NCI-H524 (cell line): ENCODE measurements at regions not wholly inside any gene's neighbourhood (a gene's known extent, or its start where the extent isn't known, plus 50 kb on each side); places are given as distances from the start of the nearest gene placed in this dataset.
A peak's percentile ranks its signal among the peaks of the same experiment; 100 is the strongest.

Experiments
- DNase-seq, 2 experiments: peaks; one replicate each; lab custom pipeline; 2025; lab: John Stamatoyannopoulos, UW

DNA sequence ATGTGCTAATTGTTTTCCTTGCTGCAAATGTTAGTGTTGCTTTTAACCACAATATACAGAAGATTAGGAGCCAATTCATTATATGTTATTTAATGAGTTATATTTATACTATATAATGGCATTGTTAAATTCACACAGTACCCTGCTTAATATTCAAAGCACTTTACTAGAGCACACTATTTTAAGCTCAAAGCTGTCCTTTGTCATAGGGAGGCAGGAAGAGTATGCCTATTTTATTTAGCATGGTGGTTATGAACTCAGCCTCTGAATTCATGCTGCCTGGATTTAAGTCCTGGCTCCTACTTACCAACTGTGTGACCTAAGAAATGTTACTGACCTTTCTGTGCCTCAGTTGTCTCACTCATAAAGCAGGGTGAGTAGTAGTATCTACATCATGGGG is 80.5 kb downstream of the FASTKD2 start:
- DNase-seq, result no peak

GRCh38 chr2:206846331-206846730 is 80.9 kb downstream of the FASTKD2 start:
- DNase-seq, result no peak

- no peak for DNase-seq
These were observed 81.8 kb downstream of the FASTKD2 start for GRCh38 chr2:206846981-206847834.

DNA sequence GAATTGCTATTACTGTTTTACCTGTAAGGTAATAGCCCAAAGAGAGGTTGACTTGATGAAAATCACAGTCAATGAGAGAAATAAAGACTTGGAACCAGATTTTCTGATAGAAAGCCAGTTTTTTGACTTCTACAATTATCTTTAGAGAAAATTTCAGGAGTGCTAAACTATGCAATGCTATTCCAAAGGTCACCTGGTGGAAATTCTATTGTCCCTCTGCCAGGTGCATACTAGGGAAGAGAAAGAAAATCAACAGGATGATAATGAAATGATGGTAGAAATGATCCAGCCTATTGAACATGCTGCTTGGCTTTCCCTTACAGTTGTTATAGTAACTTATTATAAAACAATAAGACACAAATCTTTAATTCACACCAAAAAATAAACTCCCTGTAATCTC is 85.0 kb downstream of the FASTKD2 start:
- DNase-seq, result no peak

DNA sequence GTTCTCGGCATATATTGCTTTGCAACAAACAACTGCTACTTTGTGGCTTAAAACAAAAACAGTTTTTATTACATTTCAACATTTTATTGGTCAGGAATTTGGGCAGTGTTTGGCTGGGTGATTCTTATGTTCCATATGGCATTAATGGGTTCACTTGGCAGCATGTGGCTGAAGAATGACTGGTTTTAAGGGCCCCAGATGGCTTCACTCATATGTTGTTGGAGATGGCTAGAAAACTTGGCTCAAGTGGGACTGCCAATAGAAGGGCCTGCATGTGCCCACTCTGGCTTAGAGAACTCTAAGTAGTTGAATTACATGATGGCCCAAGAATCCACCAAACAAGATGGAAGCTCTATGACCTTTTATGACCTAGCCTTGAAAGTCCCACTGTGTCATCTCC is 86.1 kb downstream of the FASTKD2 start:
- DNase-seq, result peak; percentile 24 to 50

- DNase-seq, result peak in 1 of 2 experiments; percentile 26
These were observed 85.4 kb upstream of the CPO start for GRCh38 chr2:206853915-206854314.

- no peak for DNase-seq
These were observed 83.5 kb upstream of the CPO start for GRCh38 chr2:206855585-206856433.

- DNase-seq, result no peak
These were observed 82.8 kb upstream of the CPO start for GRCh38 chr2:206856513-206856912.

DNA sequence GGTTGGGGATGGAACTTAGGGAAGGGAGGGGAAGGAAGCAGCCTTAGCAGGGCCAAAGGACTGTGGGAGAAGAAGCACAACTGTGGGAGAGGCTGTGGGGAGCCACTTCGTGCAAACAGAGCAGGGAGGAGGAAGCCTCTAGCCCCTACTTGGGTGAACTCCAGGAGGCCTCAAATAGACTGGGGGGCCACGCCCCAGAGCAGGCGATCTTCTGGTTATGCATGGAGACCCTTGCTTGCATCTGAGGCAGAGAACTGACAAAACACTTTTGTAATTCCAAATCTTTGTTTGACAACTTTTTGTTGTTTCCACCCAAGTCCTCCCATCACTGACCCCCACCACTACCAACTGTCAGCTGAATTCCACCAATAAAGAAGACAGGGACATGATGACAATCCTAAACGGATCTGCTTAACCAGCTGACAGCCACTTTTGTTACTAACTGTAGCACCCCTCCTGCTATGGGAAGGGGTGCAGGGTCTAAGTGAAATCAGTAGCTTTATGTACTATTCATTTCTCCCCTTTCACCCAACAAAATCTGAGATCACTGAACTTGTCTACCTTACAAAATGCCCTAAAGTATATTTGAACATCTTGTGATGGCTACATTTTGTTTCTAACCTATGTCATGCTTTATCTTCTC is 80.5 kb upstream of the CPO start:
- no peak for DNase-seq

DNA sequence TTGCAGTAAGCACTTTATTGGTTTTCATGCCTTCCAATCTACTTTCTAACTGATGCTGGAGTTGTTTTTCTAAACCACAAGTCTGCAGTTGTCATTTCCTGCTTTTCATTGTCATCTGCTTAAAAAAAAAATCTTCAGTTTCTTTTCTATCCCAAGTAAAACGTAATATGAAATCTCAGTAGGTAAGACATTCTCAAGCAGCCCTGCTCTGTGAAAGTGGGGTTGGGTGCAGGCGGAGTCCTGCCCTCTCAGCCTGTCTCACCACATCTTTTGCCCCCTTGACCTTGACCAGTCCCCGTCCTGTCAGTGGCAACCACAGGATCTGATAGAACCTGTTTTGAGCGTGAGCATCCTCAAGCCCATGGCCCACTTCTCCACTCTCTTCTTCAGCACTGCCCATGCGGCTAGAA is 80.0 kb upstream of the CPO start:
- DNase-seq, result no peak

- no peak for DNase-seq
These were observed 76.1 kb upstream of the CPO start for GRCh38 chr2:206863196-206863595.

GRCh38 chr2:206863716-206864115 is 75.6 kb upstream of the CPO start:
- DNase-seq, result no peak

- DNase-seq, result peak; percentile 4 to 81
These were observed 72.3 kb upstream of the CPO start for GRCh38 chr2:206867006-206867405.

DNA sequence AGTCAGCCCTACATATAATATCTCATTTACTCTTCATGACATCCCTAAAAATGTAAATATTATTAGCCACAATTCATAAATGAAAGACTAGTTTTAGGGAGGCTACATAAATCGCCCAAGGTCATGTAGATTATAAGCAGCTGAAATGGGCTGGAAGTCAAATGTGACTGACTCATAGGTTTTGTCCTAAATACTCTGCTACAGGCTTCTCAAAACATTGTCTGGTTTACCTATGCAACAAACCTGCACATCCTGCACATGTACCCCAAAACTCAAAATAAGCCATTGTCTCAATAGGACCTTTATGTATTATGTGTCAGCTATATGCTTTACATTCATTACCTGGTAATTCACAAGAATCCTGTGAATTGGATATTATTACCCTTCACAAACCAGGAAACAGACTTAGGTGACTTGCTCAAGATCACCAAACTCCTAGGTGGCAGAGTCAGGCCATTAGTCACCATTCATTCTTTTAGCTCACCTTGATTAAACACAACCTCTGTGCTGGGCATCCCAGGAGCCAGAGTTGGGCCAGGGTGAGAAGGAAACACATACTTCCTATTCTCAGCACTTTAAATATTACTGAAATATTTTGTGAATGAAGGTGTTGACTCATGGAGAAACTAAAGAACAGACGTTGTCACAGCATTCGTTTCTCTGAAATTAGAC is 69.4 kb upstream of the CPO start:
- DNase-seq, result no peak

- DNase-seq, result peak in 1 of 2 experiments; percentile 3
These were observed 65.9 kb upstream of the CPO start for GRCh38 chr2:206873423-206873822.

DNA sequence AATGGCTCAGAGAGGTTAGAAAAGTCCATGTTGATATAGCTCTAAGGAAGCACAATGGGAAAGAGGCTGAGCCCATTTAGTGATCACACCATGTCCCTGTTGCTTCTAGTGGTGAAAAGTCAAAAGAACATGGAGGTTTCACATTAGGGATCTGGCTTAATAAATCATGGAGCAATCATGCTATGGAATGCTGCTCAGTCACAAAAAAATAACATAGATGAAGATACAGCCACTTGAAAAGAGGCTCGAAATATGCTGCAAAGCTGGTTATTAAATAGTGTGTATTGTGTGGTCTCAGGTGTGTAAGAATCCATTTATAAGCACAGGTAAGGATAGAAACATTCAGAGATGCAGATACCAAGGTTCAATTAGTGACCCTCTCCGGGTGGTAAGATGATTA is 63.6 kb upstream of the CPO start:
- DNase-seq, result no peak

GRCh38 chr2:206876216-206876860 is 63.0 kb upstream of the CPO start:
- no peak for DNase-seq

DNA sequence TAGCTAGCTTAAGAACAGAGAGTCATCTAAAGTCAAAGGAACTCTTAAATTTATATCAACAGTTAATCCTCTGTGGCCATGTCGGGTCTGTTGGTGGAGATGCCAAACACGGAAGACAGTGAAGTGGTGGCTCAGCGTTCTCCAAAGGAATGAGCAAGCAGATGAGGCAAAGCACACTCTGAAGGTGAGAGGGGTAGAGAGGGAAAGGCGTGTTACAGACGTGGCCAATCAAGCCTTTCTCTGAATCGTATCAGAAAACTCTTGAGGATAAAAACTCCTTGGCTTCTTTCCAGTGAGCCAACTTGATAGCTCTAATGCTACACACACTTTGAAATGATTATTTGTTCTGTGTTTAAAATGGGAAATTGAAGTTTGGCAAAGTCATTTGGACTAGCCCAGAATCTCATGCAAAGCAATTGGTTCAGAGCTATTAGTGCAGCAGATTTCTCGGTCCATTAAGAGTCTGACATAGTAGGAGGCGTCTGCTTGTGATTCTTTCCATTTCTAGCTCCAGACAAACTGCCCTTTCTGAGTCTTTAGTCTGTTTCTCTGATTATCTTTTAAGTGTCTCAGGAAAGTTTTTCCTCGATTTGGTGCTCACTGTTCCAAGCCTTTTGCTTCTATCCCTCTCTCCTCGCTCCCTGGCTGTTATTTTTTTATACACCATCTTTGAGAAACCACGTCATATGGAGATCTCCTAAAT is 57.5 kb upstream of the CPO start:
- no peak for DNase-seq

DNA sequence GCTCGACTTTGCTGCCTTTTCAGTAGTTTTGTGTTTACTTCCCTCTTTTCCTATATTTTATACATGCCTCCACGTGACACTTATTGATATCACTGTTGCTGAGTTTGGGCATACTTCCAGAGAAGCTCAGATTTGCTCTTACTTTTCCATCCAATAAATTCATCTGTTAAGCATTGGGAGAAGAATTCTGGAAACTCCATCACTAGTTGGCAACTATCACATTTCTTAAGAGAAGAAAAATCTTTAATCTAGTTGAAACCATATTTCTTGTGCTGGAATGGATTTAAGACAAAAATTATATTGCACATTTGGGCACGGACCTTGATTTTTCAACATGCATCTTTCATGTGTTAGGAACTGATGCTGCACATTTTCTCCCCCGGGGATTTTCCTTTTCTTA is 52.6 kb upstream of the CPO start:
- DNase-seq, result no peak

DNA sequence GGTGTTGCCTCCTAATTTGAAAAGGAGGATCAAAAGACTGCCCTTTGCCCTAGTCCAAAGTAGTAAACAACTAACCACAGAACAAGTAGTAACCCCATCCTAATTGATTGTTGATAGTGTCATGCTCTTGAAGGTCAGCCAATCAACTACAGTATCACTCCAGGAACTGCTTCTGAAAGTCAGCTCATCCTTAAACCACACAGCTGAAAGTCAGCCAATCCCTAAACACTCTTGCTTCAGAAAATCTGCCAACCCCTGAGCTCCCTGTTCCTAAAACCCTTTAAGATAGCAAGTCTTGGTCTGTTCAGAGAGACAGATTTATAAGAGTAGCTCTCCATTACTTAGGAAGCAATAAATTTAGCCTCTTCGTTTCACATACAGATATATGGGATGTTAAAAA is 51.6 kb upstream of the CPO start:
- no peak for DNase-seq
